HG03354 (cell line): ENCODE measurements at regions not wholly inside any gene's neighbourhood (a gene's known extent, or its start where the extent isn't known, plus 50 kb on each side); places are given as distances from the start of the nearest gene placed in this dataset.

Experiments used
- ATAC-seq: cut with Tn5 transposase; IDR thresholded peaks from one replicate; pipeline ENCODE4 v1.9.1; 2021; ENCODE audit warnings: mild to moderate bottlenecking; ENCODE audit not compliant: unreplicated experiment, poor library complexity, severe bottlenecking

- no peak for ATAC-seq
Observed at GRCh38 chr17:33352526-33352925, 59.4 kb upstream of the ASIC2 start.

DNA sequence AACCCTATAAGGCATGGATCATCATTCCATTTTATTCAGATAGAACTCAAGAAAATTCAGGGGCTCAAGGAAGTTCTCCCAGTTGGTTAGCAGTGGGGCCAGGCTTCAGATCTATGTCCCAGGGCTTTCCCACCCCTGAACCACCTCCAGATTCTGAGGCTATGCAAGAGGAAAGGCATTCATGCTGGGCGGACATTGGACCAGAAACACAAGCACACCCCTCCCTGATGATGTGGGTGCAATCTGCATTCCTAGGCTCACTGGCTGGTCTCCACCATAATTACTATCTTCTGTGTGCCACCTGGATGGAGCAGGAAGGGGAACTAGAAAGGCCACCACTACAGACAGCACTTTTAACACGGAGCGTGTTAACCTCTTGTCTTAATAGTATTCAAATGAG is 63.2 kb upstream of the ASIC2 start:
- no peak for ATAC-seq

GRCh38 chr17:33363475-33363874 is 70.4 kb upstream of the ASIC2 start:
- ATAC-seq, result no peak

DNA sequence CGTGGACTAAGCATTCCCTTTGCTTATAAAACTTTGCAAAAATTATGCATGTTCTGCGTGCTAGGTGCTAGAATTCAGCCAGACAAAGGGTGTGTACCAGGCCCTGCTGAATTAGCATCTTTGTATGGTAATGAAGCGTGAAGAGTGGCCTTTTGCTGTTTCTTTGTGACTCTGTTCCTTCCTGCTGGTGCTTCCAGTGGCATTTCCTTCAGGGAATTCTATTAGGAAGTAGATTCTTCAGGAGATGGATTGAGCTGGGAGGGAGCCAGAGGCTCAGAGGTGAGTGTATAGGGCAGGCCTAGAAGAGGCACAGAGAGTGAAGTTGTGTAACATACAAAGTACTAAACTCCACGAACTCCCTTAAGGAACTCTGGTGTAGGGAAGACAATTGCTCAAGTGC is 73.9 kb upstream of the ASIC2 start:
- ATAC-seq, result no peak

DNA sequence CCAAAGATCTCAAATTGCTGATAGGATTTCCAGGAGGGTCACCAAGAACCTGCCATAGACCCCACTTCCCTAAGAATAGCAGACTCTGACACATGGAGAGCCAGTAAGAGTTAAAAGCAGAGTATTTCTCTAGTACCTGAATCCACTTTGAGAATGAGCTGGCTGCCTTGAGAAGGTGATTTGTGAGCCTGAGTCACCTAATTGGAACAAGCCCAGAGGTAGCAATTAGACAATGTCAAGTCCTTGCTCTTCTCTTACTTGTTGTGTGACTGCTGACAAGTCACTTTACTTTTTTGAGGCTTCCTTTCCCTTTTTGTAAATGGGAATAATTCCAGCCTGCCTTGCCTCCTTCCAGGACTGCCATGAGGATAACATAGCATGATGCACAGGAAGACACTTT is 76.1 kb upstream of the ASIC2 start:
- no peak for ATAC-seq

GRCh38 chr17:33369876-33370275 is 76.8 kb upstream of the ASIC2 start:
- no peak for ATAC-seq

DNA sequence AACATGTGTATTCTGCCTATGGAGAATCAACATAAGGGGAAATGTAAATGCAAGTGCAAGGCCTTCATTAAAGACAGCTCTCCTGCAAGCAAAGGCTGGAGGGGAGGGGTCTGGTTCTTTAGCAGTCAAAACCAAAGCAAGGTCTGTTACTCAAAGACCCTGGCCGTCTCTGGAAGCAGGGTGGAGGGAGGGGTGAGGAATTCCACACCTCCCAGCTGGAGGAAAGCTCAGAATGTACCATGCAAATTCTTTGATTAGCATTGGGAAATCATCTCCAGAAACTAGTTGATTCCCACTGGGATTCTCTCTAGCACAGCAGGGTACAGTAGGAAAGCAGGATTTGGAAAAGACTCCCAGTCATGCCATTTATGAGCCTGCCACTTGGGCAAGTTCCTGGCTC is 77.3 kb upstream of the ASIC2 start:
- no peak for ATAC-seq

DNA sequence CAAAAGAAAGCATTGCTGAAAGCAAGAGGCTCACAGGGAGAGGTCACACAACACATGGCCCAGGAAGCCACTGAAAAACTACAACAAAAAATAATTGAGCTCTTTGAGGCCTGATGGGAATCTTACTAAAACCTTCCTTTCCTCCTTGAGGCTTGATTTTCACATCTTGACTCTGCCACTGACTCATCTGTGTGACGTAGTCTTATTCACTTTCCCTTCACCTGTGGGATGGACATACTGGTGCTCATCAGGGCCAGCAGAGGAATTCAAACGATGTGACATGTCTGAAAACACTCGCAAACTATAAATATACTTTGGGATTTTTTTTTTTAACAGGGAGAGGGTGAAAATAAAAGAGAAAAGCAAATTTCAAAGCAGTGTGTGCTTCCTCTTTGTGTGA is 78.3 kb upstream of the ASIC2 start:
- ATAC-seq, result no peak

DNA sequence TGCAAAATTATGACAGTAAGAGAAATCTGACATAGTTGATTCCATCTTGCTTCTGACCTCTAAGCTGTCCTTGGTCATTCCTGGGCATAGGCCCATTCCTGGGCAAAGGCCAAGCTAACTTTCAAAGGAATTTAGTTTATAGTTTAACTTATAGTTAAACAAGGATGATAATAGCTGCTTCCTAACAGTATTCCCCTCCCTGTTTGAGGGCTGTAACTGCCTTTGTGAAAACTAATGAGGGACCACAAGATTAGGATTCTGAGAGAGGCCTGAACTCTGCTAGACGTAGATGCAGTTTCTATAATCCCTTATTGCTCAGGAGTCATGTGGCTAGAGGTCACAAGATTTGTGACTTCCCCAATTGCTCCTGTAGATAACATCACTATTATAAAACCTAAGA is 80.2 kb upstream of the ASIC2 start:
- no peak for ATAC-seq

DNA sequence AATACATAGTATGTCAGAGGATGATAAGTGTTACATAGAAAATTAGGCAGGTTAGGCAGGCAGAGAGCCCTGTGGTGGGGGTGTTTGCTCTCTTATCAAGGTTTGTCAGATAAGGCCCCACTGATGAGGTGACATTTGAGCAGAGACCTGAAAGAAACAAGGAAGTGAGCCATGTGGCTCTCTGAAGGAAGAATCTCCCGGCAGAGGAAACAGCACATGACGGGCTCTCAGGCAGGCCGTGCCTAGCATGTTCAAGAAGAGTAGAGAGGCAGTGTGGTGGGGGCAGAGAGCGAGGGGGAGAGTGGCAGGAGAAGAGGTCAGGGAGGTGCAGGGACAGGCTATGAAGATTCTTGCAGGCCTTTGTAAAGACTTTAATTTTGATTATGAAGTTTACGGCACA is 82.0 kb upstream of the ASIC2 start:
- ATAC-seq, result no peak

DNA sequence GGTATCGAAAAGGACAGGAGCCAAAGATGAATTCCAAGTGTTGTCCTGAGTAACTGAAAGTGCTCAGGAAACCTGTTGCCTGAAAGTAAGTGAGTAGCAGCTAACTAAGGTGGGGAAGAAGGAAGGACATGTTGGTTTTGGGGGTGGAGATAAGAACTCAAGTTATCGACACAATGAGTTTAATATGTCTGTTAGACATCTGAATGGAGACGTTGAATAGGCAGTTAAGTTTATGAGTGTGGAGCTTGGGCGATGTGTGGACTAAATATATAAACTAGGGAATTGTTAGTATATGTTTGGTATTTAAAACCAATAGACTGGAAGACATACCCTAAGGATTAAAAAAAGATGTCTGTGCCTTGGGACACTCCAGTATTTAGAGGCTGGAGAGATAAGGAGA is 82.7 kb upstream of the ASIC2 start:
- no peak for ATAC-seq

GRCh38 chr17:33377837-33378595 is 84.9 kb upstream of the ASIC2 start:
- ATAC-seq, result no peak

DNA sequence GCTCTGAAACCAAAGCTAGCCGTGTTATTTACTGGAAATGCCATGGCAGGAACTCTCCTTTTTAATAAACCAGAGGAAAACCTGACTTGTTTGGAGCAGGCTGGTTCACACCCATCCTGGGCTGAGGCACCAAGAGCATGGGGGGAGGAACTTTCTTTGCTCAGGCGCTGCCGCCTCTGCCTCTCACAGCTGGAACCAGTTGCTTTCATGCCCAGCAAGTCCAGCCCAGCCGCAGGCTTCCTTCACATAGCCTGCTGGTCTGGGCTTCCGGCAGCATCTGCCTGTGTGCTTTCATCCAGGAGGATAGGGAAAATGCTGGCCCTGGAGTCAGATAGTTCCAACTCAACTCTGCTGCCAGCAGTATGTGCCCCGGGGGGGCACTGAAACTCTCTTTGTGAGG is 88.1 kb upstream of the ASIC2 start:
- ATAC-seq, result no peak

DNA sequence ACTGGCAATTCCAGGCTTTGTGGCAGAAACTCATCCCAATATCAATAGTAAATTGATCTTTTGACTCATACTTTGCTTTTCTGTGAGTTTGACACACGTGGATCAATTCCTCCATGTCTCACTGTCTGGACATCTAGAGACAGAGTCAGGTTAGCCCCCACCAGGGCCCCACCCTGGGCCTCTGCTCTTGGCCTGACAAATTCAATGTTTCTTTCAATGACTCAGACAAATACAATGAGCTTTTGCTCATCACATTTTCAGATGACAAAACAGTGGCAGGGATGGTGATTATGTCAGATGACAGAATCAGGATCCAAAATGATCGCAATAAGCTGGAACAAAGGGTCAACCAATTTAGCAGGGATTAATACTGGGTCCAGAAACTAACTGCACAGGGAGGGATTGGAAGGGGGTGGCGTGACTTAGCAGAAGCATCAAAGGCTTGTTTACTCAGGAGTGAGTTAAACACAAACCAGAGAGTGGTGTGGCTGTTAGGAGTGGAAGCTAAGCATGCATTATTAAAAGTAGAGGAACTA is 90.5 kb upstream of the ASIC2 start:
- ATAC-seq, result no peak

GRCh38 chr17:33385133-33385532 is 92.0 kb upstream of the ASIC2 start:
- no peak for ATAC-seq

- ATAC-seq, result no peak
Observed at GRCh38 chr17:33385713-33386112, 92.6 kb upstream of the ASIC2 start.

DNA sequence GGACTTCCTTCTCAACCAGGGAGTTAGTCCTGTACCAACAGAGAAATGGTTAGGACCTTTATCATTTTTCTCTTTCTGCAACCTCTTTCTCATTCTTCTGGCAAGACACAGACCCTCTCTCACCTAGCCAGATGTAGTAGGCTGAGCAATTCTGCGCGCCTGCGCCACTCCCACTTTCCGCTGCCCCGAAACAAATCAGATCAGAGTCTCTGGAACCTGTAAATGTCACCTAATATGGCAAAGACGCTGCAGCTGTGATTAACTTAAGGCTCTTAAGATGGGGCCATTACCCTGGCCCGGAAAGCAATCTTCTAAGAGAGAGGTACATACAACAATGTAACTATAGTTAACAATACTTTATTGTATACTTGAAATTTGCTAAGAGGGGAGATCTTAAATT is 94.3 kb upstream of the ASIC2 start:
- ATAC-seq, result no peak

- no peak for ATAC-seq
Observed at GRCh38 chr17:33389504-33390135, 96.5 kb upstream of the ASIC2 start.

GRCh38 chr17:33390479-33391176 is 97.5 kb upstream of the ASIC2 start:
- no peak for ATAC-seq

- ATAC-seq, result no peak
Observed at GRCh38 chr17:33396818-33397217, 103.7 kb upstream of the ASIC2 start.

DNA sequence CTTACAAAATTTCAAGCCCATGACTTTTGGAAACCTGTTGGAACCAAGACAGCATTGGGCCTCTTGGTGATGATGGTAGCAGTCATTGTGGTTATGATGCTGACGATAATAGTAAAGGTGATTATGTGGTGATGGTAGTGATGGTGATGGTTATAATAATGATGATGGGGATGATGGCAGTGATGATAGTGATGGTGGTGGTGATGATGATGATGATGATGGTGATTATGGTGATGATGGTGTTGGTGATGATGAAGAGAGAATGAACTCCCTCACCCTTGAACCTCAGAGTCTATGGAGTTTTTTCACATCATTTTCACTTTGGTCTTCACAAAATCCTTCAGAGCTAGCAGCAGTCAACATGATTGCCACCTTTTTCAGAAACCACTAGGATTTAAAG is 105.3 kb upstream of the ASIC2 start:
- no peak for ATAC-seq
